Esophagus squamous epithelium (tissue), 4 donors: ENCODE measurements at regions not wholly inside any gene's neighbourhood (a gene's known extent, or its start where the extent isn't known, plus 50 kb on each side); places are given as distances from the start of the nearest gene placed in this dataset.

ENCODE experiments used
- CTCF ChIP-seq, 6 experiments: fragments of 450-650 bp in 4 of 6; fragments of 200-600 bp in 2 of 6; sonication (generic) in 2 of 6; IDR thresholded peaks; one replicate each; pipeline ENCODE4 v1.5.1; 2016 to 2019; ENCODE audit warnings: antibody characterized with exemption in 6 of 6, mild to moderate bottlenecking in 4 of 6, moderate library complexity in 4 of 6
- POLR2A ChIP-seq, 4 donors: fragments of 450-650 bp; IDR thresholded peaks; one replicate each; pipeline ENCODE4 v1.6.1; 2017; ENCODE audit warnings: antibody characterized with exemption in 4 of 4, mild to moderate bottlenecking in 4 of 4, moderate library complexity in 3 of 4

DNA sequence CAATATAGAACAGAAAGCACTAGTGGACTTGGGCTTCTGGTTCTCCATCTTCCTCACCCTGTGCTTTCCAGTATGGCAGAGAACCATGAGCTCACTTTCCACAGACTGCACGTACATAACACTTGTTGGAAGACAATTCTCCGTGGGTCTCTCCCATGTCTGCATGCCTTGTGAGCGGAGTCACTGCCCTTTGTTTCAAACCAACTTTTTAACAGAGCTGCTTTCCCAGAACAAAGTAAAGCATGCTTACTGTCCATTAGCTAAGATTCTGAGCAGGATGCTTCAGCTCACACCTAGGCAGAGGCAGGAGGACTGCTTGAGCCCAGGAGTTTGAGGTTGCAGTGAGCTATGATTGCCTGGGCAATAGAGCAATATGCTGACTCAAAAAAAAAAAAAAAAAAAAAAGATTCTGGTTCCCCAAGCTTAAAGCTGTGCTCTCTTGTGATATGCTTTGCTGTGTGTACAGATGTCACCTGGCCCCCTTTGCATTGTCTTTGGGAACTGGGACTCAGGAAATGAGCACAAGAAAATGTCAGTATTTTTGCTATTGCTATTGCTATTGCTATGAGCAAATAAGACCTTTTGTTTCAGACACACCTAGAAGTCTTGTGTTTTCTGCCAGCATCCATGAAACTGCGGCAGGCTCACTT is 54.6 kb upstream of the PTGR2 start:
- TF ChIP-seq CTCF (IDR thresholded peaks at IDR 0.05) (no peak), POLR2A (IDR thresholded peaks at IDR 0.05) (no peak)
